CD4-positive, alpha-beta memory T cell (primary cell): ENCODE measurements at regions not wholly inside any gene's neighbourhood (a gene's known extent, or its start where the extent isn't known, plus 50 kb on each side); places are given as distances from the start of the nearest gene placed in this dataset.
"Not testable (repeated sequence)": the region's sequence is repeated elsewhere in the genome, so short reads cannot be mapped to it uniquely, and the experiment has no call there.

Source experiments
- CTCF ChIA-PET: fragments of 350-600 bp; sonication (Branson Sonifier 250); formaldehyde crosslinking; loops from one replicate; lab custom pipeline; 2021; ENCODE audit warnings: inconsistent platforms; ENCODE audit not compliant: partially characterized antibody; lab: Charles Lee
- POLR2A ChIA-PET: fragments of 350-600 bp; sonication (Branson Sonifier 250); formaldehyde crosslinking; loops from one replicate; lab custom pipeline; 2021; ENCODE audit not compliant: partially characterized antibody; lab: Charles Lee
- DNase-seq, 5 donors: peaks; one replicate each; pipeline versions ENCODE4 v3.0.0 to v3.0.0-alpha.2; 2020 to 2022; ENCODE audit warnings: mixed read lengths in 1 of 5
- H3K27ac ChIP-seq: one replicate; pipeline ENCODE4 v1.7.0; 2013; ENCODE audit warnings: low read depth, low read length
- H3K27me3 ChIP-seq: 2 replicates; pipeline ENCODE4 v1.7.0; 2013; ENCODE audit warnings: mild to moderate bottlenecking, low read length, moderate library complexity; ENCODE audit not compliant: insufficient read depth
- H3K36me3 ChIP-seq: 2 replicates; pipeline ENCODE4 v1.7.0; 2013; ENCODE audit warnings: mild to moderate bottlenecking, low read length, moderate library complexity; ENCODE audit not compliant: insufficient read depth
- H3K4me1 ChIP-seq: 2 replicates; pipeline ENCODE4 v1.7.0; 2013; ENCODE audit warnings: mild to moderate bottlenecking, low read length, moderate library complexity; ENCODE audit not compliant: insufficient read depth
- H3K4me3 ChIP-seq, 2 donors: one replicate each; pipeline ENCODE4 v1.7.0; 2013; ENCODE audit warnings: low read length in 2 of 2, mild to moderate bottlenecking in 1 of 2
- H3K9me3 ChIP-seq, 2 donors: one replicate each; pipeline ENCODE4 v1.7.0; 2013; ENCODE audit warnings: low read length in 2 of 2, control low read depth in 1 of 2; ENCODE audit not compliant: control insufficient read depth in 1 of 2
- H3K27ac Mint-ChIP-seq, 7 donors: one replicate each; pipeline ENCODE4 v1.8.0; 2020 to 2021; ENCODE audit warnings: mixed read lengths in 7 of 7, mild to moderate bottlenecking in 6 of 7, inconsistent platforms in 3 of 7, moderate library complexity in 3 of 7
- H3K27me3 Mint-ChIP-seq, 2 donors: one replicate each; pipeline ENCODE4 v1.8.0; 2020 to 2021; ENCODE audit warnings: mixed read lengths in 2 of 2
- H3K36me3 Mint-ChIP-seq, 2 donors: one replicate each; pipeline ENCODE4 v1.8.0; 2020 to 2021; ENCODE audit warnings: mixed read lengths in 2 of 2, inconsistent platforms in 1 of 2, mild to moderate bottlenecking in 1 of 2
- H3K4me1 Mint-ChIP-seq, 4 donors: one replicate each; pipeline ENCODE4 v1.8.0; 2020 to 2021; ENCODE audit warnings: mixed read lengths in 4 of 4, mild to moderate bottlenecking in 1 of 4
- H3K4me3 Mint-ChIP-seq, 8 donors: one replicate each; pipeline ENCODE4 v1.8.0; 2020 to 2021; ENCODE audit warnings: mixed read lengths in 8 of 8, mild to moderate bottlenecking in 7 of 8, moderate library complexity in 6 of 8, inconsistent platforms in 3 of 8
- H3K9me3 Mint-ChIP-seq, 8 donors: one replicate each; pipeline ENCODE4 v1.8.0; 2020 to 2021; ENCODE audit warnings: mixed read lengths in 8 of 8, mild to moderate bottlenecking in 5 of 8, inconsistent platforms in 3 of 8, moderate library complexity in 1 of 8
- intact Hi-C: fragments of 100-400 bp; cut with micrococcal nuclease; formaldehyde crosslinking; loops from one replicate; pipeline ENCODE4 v1.15.1; 2023

- H3K36me3 ChIP-seq, H3K9me3 Mint-ChIP-seq, H3K27me3 ChIP-seq, H3K9me3 ChIP-seq, DNase-seq, H3K4me1 Mint-ChIP-seq, CTCF ChIA-PET, H3K27ac ChIP-seq, H3K36me3 Mint-ChIP-seq, H3K4me3 ChIP-seq, POLR2A ChIA-PET, H3K27ac Mint-ChIP-seq, H3K4me1 ChIP-seq, intact Hi-C loops, H3K4me3 Mint-ChIP-seq: not testable (repeated sequence)
- peaks cover 8 to 12% of the 10 kb centered on the region in 2 donors for H3K27me3 Mint-ChIP-seq
Measured at GRCh38 chrX:1859266-1859665, 244.4 kb downstream of the ASMT start.

GRCh38 chrX:1860936-1861594 is 246.2 kb downstream of the ASMT start:
- Mint-ChIP-seq H3K27me3 (peaks cover 8 to 12% of the 10 kb centered on the region in 2 donors), H3K9me3 (peaks cover 0 to 5% (median 0%) of the 10 kb centered on the region in 8 donors), H3K27ac (peak overlapping the region in 1 of 7 donors; percentile 23), H3K4me3 (no peak overlapping the region), H3K36me3 (no peaks in the 10 kb centered on the region), H3K4me1 (no peaks in the 10 kb centered on the region)
- ChIA-PET CTCF (no interaction called here), POLR2A (no interaction called here)
- H3K27me3 ChIP-seq, result no peaks in the 10 kb centered on the region
- H3K4me1 ChIP-seq, result no peaks in the 10 kb centered on the region
- DNase-seq, result no peak
- intact Hi-C loops, result no loop called here
- no peaks in the 10 kb centered on the region for H3K9me3 ChIP-seq
- no peak overlapping the region for H3K4me3 ChIP-seq
- H3K27ac ChIP-seq, result no peak overlapping the region
- no peaks in the 10 kb centered on the region for H3K36me3 ChIP-seq

- H3K27me3 Mint-ChIP-seq, H3K4me3 ChIP-seq, H3K9me3 Mint-ChIP-seq, H3K36me3 Mint-ChIP-seq, CTCF ChIA-PET, POLR2A ChIA-PET, H3K27ac ChIP-seq, H3K4me1 Mint-ChIP-seq, H3K27ac Mint-ChIP-seq, H3K4me1 ChIP-seq, H3K9me3 ChIP-seq, intact Hi-C loops, H3K36me3 ChIP-seq, H3K27me3 ChIP-seq, DNase-seq, H3K4me3 Mint-ChIP-seq: not testable (repeated sequence)
Measured at GRCh38 chrX:1863995-1864394, 249.1 kb downstream of the ASMT start.

- intact Hi-C loops, result no loop called here
- H3K36me3 Mint-ChIP-seq, result no peaks in the 10 kb centered on the region
- peaks cover 0 to 19% (median 3%) of the 10 kb centered on the region in 8 donors for H3K9me3 Mint-ChIP-seq
Measured at GRCh38 chrX:1870421-1870820, 255.6 kb downstream of the ASMT start.

GRCh38 chrX:1871887-1872286 is 257.0 kb downstream of the ASMT start:
- ChIA-PET POLR2A (no interaction called here), CTCF (no interaction called here)
- intact Hi-C loops, result no loop called here
- no peak for DNase-seq
- H3K36me3 Mint-ChIP-seq, result no peaks in the 10 kb centered on the region
- H3K27me3 Mint-ChIP-seq, result peaks cover 0 to 2% of the 10 kb centered on the region in 2 donors
- Histone ChIP-seq H3K36me3 (no peaks in the 10 kb centered on the region), H3K27me3 (no peaks in the 10 kb centered on the region), H3K4me1 (no peaks in the 10 kb centered on the region), H3K27ac (no peak overlapping the region), H3K4me3 (no peak overlapping the region), H3K9me3 (no peaks in the 10 kb centered on the region)
- H3K27ac Mint-ChIP-seq, result no peak overlapping the region
- peaks cover 0 to 3% (median 0%) of the 10 kb centered on the region in 4 donors for H3K4me1 Mint-ChIP-seq
- no peak overlapping the region for H3K4me3 Mint-ChIP-seq
- peaks cover 0 to 19% (median 5%) of the 10 kb centered on the region in 8 donors for H3K9me3 Mint-ChIP-seq

More at GRCh38 chrX:1870421-1870820, 255.6 kb downstream of the ASMT start:
- Mint-ChIP-seq H3K27me3 (no peaks in the 10 kb centered on the region), H3K4me1 (peaks cover 0 to 3% (median 0%) of the 10 kb centered on the region in 4 donors), H3K27ac (no peak overlapping the region), H3K4me3 (no peak overlapping the region)
- Histone ChIP-seq H3K9me3 (no peaks in the 10 kb centered on the region), H3K36me3 (no peaks in the 10 kb centered on the region), H3K27ac (no peak overlapping the region), H3K4me3 (no peak overlapping the region), H3K27me3 (no peaks in the 10 kb centered on the region), H3K4me1 (no peaks in the 10 kb centered on the region)
- no peak for DNase-seq
- POLR2A ChIA-PET, result no interaction called here
- CTCF ChIA-PET, result no interaction called here

- no peaks in the 10 kb centered on the region for H3K27me3 ChIP-seq
- no peak overlapping the region for H3K4me3 ChIP-seq
- H3K4me1 ChIP-seq, result no peaks in the 10 kb centered on the region
- POLR2A ChIA-PET, result no interaction called here
- CTCF ChIA-PET, result no interaction called here
- no peaks in the 10 kb centered on the region for H3K36me3 ChIP-seq
- intact Hi-C loops, result no loop called here
- DNase-seq, result no peak
- Mint-ChIP-seq H3K27ac (no peak overlapping the region), H3K27me3 (peaks cover 0 to 2% of the 10 kb centered on the region in 2 donors), H3K4me1 (peaks cover 0 to 3% (median 0%) of the 10 kb centered on the region in 4 donors), H3K9me3 (peaks cover 0 to 26% (median 6%) of the 10 kb centered on the region in 8 donors), H3K4me3 (no peak overlapping the region), H3K36me3 (no peaks in the 10 kb centered on the region)
- H3K9me3 ChIP-seq, result no peaks in the 10 kb centered on the region
- H3K27ac ChIP-seq, result no peak overlapping the region
Measured at GRCh38 chrX:1873671-1874070, 258.8 kb downstream of the ASMT start.

GRCh38 chrX:1874416-1874815 is 259.6 kb downstream of the ASMT start:
- ChIA-PET POLR2A (no interaction called here), CTCF (no interaction called here)
- no peak overlapping the region for H3K4me3 Mint-ChIP-seq
- peaks cover 0 to 3% (median 0%) of the 10 kb centered on the region in 4 donors for H3K4me1 Mint-ChIP-seq
- H3K9me3 Mint-ChIP-seq, result peaks cover 0 to 26% (median 8%) of the 10 kb centered on the region in 8 donors
- intact Hi-C loops, result no loop called here
- Histone ChIP-seq H3K36me3 (no peaks in the 10 kb centered on the region), H3K27me3 (no peaks in the 10 kb centered on the region), H3K9me3 (no peaks in the 10 kb centered on the region), H3K4me1 (no peaks in the 10 kb centered on the region), H3K4me3 (no peak overlapping the region), H3K27ac (no peak overlapping the region)
- no peak overlapping the region for H3K27ac Mint-ChIP-seq
- DNase-seq, result no peak
- no peaks in the 10 kb centered on the region for H3K36me3 Mint-ChIP-seq
- H3K27me3 Mint-ChIP-seq, result peaks cover 0 to 2% of the 10 kb centered on the region in 2 donors
